MM.1S (cell line): ENCODE measurements at regions not wholly inside any gene's neighbourhood (a gene's known extent, or its start where the extent isn't known, plus 50 kb on each side); places are given as distances from the start of the nearest gene placed in this dataset.

Experiments used
- DNase-seq: peaks from one replicate; pipeline ENCODE4 v3.0.0-alpha.2; 2015
- H2AFZ ChIP-seq: fragments of 300-600 bp; sonication (generic); 2 replicates; pipeline ENCODE4 v1.6.0; 2016; ENCODE audit warnings: antibody characterized with exemption, low read length
- H3F3A ChIP-seq: fragments of 300-600 bp; sonication (generic); 2 replicates; pipeline ENCODE4 v1.6.1; 2016; ENCODE audit warnings: mild to moderate bottlenecking, antibody characterized with exemption, low read length, moderate library complexity, mixed read lengths; ENCODE audit not compliant: insufficient read depth
- H3K27ac ChIP-seq: fragments of 300-600 bp; sonication (generic); 2 replicates; pipeline ENCODE4 v1.5.1; 2016; ENCODE audit warnings: mild to moderate bottlenecking, low read length
- H3K27me3 ChIP-seq: fragments of 300-600 bp; sonication (generic); replicated peaks from 2 replicates; pipeline ENCODE4 v1.6.0; 2016; ENCODE audit warnings: low read length; ENCODE audit not compliant: insufficient read depth
- H3K36me3 ChIP-seq: fragments of 300-600 bp; sonication (generic); replicated peaks from 2 replicates; pipeline ENCODE4 v1.6.1; 2016; ENCODE audit warnings: mild to moderate bottlenecking, low read length, mixed read lengths; ENCODE audit not compliant: insufficient read depth
- H3K4me1 ChIP-seq: fragments of 300-600 bp; sonication (generic); 2 replicates; pipeline ENCODE4 v1.6.1; 2016; ENCODE audit warnings: low read length, mixed read lengths
- H3K4me2 ChIP-seq: fragments of 300-600 bp; sonication (generic); 2 replicates; pipeline ENCODE4 v1.6.0; 2016; ENCODE audit warnings: low read depth, low read length
- H3K4me3 ChIP-seq: fragments of 300-600 bp; sonication (generic); 2 replicates; pipeline ENCODE4 v1.5.1; 2016; ENCODE audit warnings: low read length, mixed read lengths
- H3K79me2 ChIP-seq: fragments of 300-600 bp; sonication (generic); 2 replicates; pipeline ENCODE4 v1.6.1; 2016; ENCODE audit warnings: mixed run types, low read length, mixed read lengths
- H3K9ac ChIP-seq: fragments of 300-600 bp; sonication (generic); 2 replicates; pipeline ENCODE4 v1.6.1; 2016; ENCODE audit warnings: low read length, mixed read lengths
- H3K9me2 ChIP-seq: fragments of 300-600 bp; sonication (generic); replicated peaks from 2 replicates; pipeline ENCODE4 v1.6.1; 2016; ENCODE audit warnings: mild to moderate bottlenecking, low read length, mixed read lengths; ENCODE audit not compliant: insufficient read depth
- H3K9me3 ChIP-seq: fragments of 300-600 bp; sonication (generic); replicated peaks from 2 replicates; pipeline ENCODE4 v1.6.1; 2016; ENCODE audit warnings: mild to moderate bottlenecking, low read length, mixed read lengths; ENCODE audit not compliant: insufficient read depth
- H4K20me1 ChIP-seq: fragments of 300-600 bp; sonication (generic); 2 replicates; pipeline ENCODE4 v1.6.1; 2016; ENCODE audit warnings: mild to moderate bottlenecking, low read length, moderate library complexity, mixed read lengths; ENCODE audit not compliant: insufficient read depth
- EZH2 ChIP-seq: fragments of 300-600 bp; sonication (generic); optimal IDR thresholded peaks from 2 replicates; pipeline ENCODE3; 2017; ENCODE audit warnings: low read depth, mild to moderate bottlenecking, antibody characterized with exemption, low read length, mixed read lengths
- EZH2phosphoT487 ChIP-seq: fragments of 300-600 bp; sonication (generic); IDR thresholded peaks from 2 replicates; pipeline ENCODE4 v1.6.1; 2018; ENCODE audit warnings: antibody characterized with exemption, low read length
- TF ChIP-seq, protein P1 (sequence below): fragments of 300-600 bp; sonication (generic); IDR thresholded peaks from 2 replicates; pipeline ENCODE4 v1.5.1; 2016; ENCODE audit warnings: antibody characterized with exemption, low read length, mixed read lengths

DNA sequence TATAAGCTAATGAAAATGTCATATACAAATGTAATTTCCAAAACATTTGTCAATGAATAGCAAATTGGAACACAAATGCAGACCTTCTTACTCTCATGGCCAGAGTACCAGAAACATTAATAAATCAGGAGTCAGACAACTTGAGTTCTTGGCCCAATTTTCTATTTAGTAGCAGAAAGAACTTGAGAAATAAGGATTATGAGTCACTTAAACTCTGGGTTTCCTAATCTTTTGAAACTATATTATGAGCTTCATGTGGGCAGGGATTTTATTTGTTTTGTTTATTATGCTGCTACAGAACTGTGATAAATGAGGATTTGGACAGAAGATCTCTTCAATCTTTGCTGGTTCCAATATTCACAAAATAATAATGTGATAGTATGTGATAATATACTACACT lies 686.7 kb downstream of the NR4A2 start:
- Histone ChIP-seq H4K20me1 (no peaks in the 10 kb centered on the region), H3K27ac (no peak overlapping the region), H3K9me3 (no peaks in the 10 kb centered on the region), H3K4me3 (no peak overlapping the region), H3K9ac (no peak overlapping the region), H3K4me1 (no peaks in the 10 kb centered on the region), H3K27me3 (no peaks in the 10 kb centered on the region), H3K4me2 (no peak overlapping the region), H2AFZ (no peak overlapping the region), H3K79me2 (no peaks in the 10 kb centered on the region), H3K36me3 (no peaks in the 10 kb centered on the region), H3F3A (no peaks in the 10 kb centered on the region), H3K9me2 (no peaks in the 10 kb centered on the region)
- TF ChIP-seq EZH2phosphoT487 = no peak
- no peak for TF ChIP-seq EZH2
- TF ChIP-seq, protein P1, sequence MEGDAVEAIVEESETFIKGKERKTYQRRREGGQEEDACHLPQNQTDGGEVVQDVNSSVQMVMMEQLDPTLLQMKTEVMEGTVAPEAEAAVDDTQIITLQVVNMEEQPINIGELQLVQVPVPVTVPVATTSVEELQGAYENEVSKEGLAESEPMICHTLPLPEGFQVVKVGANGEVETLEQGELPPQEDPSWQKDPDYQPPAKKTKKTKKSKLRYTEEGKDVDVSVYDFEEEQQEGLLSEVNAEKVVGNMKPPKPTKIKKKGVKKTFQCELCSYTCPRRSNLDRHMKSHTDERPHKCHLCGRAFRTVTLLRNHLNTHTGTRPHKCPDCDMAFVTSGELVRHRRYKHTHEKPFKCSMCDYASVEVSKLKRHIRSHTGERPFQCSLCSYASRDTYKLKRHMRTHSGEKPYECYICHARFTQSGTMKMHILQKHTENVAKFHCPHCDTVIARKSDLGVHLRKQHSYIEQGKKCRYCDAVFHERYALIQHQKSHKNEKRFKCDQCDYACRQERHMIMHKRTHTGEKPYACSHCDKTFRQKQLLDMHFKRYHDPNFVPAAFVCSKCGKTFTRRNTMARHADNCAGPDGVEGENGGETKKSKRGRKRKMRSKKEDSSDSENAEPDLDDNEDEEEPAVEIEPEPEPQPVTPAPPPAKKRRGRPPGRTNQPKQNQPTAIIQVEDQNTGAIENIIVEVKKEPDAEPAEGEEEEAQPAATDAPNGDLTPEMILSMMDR = no peak
- no peak for DNase-seq

DNA sequence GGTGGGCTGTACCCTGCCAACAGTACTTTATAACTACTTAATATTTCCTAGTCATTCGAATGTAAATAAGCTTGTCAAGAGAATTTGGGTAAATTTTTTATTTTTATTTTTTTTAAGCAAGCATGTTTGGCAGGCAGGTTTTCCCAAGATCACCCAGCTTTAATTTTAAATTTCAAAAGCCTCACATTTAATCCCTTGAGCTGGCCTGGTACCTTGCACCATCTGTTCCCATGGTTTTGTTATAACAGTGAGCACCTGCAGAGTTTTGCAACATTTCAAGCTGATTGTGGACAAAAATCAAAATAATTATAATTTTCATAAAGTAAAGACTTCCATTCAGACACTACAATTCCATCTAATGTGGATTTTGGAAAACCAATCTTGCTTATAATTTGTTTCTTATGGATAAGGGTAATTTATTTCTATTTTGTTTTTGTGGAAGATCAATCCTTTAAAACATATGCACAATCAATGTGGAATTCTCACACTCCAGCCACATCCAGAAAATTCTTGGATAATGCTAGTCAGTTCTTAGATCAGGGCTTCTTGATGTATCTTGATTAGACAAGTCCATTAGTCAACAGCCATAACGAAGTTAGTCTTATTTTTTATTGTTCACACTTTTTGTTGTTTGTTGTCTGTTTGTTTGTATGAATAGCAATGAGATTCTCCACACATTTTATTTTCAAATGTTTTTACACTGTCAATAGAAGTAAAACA lies 689.3 kb downstream of the NR4A2 start:
- Histone ChIP-seq H3K9me3 (no peaks in the 10 kb centered on the region), H3K27ac (no peak overlapping the region), H3K27me3 (no peaks in the 10 kb centered on the region), H3K36me3 (no peaks in the 10 kb centered on the region), H3K4me2 (no peak overlapping the region), H3K4me1 (no peaks in the 10 kb centered on the region), H4K20me1 (no peaks in the 10 kb centered on the region), H3F3A (no peaks in the 10 kb centered on the region), H2AFZ (no peak overlapping the region), H3K79me2 (no peaks in the 10 kb centered on the region), H3K4me3 (no peak overlapping the region), H3K9me2 (no peaks in the 10 kb centered on the region), H3K9ac (no peak overlapping the region)
- DNase-seq = no peak
- TF ChIP-seq, protein P1 = no peak
- TF ChIP-seq EZH2phosphoT487 = no peak

DNA sequence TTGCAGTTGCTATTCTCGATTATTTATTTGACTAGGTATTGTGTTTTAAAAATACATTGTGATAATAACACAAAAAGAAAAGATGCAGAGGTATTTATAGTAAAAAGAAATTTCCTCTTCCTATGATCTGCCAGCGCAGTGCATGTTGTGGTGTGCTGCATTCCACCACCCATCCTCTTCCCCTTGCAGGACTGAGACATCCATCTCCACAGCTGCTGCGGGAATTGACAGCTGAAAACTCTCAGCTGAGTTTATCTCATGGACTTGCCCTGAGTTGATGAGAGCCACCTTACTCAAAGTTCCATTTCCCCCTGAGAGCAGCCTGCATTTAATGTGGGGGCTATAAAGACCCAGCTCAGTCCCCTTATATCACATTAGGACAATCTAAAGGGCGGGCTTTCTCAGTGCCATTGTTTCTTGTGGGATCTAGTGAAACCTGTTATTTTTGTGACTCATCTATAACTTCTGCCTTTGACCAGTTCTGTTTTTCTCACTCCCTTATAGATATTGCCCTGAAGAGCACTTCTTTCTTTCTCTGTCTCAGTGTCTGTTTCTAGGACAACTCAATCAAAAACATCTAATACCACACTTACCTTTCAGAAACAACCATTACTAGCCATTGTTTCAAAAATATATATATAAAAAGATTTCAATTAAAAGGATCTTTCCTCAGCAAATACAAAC lies 698.5 kb downstream of the NR4A2 start:
- Histone ChIP-seq H3K36me3 (no peaks in the 10 kb centered on the region), H3K4me2 (no peak overlapping the region), H3K4me1 (peaks cover 19% of the 10 kb centered on the region), H3F3A (no peaks in the 10 kb centered on the region), H3K4me3 (no peak overlapping the region), H3K9me3 (no peaks in the 10 kb centered on the region), H3K79me2 (no peaks in the 10 kb centered on the region), H3K9ac (no peak overlapping the region), H4K20me1 (no peaks in the 10 kb centered on the region), H3K27ac (no peak overlapping the region), H2AFZ (no peak overlapping the region), H3K9me2 (no peaks in the 10 kb centered on the region), H3K27me3 (no peaks in the 10 kb centered on the region)
- TF ChIP-seq EZH2phosphoT487 (no peak), EZH2 (no peak)
- TF ChIP-seq, protein P1 = no peak
- DNase-seq = no peak
